Retinal pigment epithelial cell (primary cell): ENCODE measurements at regions not wholly inside any gene's neighbourhood (a gene's known extent, or its start where the extent isn't known, plus 50 kb on each side); places are given as distances from the start of the nearest gene placed in this dataset.

Source experiments
- DNase-seq: peaks from one replicate; pipeline ENCODE4 v3.0.0-alpha.2; 2010; ENCODE audit warnings: low read depth
- H3K4me3 ChIP-seq: 2 replicates; pipeline ENCODE4 v1.5.1; 2011; ENCODE audit warnings: mild to moderate bottlenecking, low read length, control low read depth, moderate library complexity
- TF ChIP-seq, protein P1 (sequence below): conservative IDR thresholded peaks from 2 replicates; pipeline ENCODE4 v1.5.1; 2011; ENCODE audit warnings: low read depth, low read length, control low read depth, inconsistent platforms

DNA sequence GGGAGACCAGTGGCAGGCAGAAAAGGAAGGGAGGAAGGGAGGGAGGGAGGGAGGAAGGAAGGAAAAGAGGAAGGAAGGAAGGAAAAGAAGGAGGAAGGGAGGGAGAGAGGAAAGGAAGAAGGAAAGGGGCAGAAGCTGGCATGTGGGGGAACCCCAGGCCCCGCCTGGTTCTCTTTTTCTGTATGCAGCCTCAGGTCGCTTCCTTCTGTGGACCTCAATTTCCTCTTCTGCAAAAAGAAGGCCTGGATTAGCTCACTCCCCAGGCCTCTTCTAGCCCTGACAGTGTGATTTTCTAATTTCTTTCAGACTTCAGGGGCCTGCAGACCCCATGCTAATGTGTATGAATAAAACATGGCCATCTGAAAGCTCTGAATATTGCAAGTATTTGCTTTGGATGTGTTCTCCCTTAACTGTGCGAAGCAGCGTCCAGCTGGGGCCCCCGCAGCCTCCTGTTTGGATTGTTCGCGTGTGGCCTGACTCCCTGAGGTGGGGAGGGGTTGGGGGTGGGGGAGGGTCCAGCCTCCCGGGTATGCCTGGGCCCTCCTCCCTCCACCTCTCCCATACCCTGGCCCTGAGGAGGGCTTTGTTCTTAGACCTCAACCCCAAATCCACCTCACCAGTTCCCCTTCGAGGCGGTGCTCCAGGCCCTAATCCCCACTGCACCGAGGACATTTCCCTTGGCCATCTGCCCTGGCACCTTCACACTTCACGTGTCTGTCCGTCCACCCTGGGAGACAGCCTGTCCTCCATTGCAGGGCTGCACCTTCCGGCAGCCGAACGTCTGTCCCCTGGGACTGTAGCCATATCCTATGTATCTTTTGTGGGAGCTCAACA, 199.9 kb upstream of the ATP6AP2 start:
- no peak overlapping the region for H3K4me3 ChIP-seq
- no peak for DNase-seq
- TF ChIP-seq, protein P1, sequence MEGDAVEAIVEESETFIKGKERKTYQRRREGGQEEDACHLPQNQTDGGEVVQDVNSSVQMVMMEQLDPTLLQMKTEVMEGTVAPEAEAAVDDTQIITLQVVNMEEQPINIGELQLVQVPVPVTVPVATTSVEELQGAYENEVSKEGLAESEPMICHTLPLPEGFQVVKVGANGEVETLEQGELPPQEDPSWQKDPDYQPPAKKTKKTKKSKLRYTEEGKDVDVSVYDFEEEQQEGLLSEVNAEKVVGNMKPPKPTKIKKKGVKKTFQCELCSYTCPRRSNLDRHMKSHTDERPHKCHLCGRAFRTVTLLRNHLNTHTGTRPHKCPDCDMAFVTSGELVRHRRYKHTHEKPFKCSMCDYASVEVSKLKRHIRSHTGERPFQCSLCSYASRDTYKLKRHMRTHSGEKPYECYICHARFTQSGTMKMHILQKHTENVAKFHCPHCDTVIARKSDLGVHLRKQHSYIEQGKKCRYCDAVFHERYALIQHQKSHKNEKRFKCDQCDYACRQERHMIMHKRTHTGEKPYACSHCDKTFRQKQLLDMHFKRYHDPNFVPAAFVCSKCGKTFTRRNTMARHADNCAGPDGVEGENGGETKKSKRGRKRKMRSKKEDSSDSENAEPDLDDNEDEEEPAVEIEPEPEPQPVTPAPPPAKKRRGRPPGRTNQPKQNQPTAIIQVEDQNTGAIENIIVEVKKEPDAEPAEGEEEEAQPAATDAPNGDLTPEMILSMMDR: no peak

DNA sequence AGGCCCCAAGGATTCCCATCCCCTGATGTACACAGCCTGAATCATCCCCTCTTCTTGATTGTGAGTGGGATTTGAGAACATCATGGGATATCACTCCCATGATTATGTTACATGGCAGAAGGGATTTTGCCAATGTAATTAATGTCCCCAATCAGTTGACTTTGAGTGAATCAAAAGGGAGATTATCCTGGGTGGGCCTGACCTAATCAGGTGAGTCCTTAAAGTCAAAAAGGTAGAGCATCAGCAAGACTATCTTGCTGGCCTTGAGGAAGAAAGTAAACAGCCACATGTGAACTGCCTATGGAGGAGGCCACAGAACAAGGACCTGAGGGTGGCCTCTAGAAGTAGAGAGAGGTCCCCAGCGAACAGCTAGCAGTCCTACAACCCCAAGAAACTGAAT, 203.1 kb upstream of the ATP6AP2 start:
- DNase-seq: no peak
- no peak overlapping the region for H3K4me3 ChIP-seq
- TF ChIP-seq, protein P1: no peak

DNA sequence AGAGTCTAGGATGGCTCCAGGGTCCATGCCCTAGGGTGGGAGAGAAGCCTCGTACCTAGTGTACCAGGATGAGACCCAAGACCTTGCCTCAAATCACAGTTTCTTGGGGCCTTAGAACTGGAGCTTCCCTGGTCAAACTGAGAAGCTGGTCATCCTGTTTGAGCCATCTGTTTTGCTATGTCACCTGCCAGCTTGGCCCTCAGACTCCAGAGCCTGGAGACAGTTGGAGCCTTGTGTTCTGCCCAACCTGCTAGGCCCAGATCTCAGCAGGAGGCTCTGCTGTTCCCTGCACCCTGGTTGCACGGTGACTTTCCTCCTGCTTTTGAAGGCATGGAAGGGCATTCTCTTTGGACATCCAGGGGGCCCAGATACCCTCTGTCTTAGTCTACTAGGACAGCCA, 206.3 kb upstream of the ATP6AP2 start:
- no peak overlapping the region for H3K4me3 ChIP-seq
- DNase-seq: no peak
- TF ChIP-seq, protein P1: no peak

DNA sequence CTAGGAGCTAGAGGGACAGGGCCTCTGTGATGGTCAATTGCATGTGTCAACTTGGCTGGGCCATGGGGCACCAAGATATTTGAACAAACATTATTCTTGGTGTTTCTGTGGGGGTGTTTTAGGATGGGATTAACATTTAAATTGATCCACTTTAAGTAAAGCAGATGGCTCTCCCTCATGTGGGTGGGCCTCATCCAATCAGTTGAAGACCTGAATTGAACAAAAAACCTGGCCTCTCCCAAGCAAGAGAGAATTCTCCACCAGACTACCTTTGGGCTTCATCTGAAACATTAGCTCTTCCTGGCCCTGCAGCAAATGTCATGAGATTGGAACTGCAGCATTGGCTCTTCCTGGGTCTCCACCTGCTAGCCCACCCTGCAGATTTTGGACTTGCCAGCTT, 207.1 kb upstream of the ATP6AP2 start:
- no peak for DNase-seq
- no peak overlapping the region for H3K4me3 ChIP-seq
- TF ChIP-seq, protein P1: no peak

DNA sequence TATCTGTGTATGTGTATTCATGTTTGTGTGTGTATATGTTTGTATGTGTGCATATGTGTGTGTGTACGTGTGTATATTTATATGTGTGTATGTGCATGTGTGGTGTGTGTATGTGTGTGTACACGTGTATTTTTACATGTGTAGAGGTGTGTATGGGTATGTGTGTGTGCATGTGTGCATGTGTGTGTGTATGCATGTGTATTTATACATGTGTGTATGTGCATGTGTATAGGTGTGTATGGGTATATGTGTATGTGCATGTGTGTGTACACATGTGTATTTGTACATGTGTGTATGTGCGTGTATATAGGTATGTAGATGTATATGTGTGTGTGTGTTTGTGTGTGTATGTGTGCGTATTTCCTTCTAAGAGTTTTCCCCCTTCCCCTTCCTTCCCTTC, 207.7 kb upstream of the ATP6AP2 start:
- DNase-seq: no peak
- H3K4me3 ChIP-seq: no peak overlapping the region
- TF ChIP-seq, protein P1: no peak

DNA sequence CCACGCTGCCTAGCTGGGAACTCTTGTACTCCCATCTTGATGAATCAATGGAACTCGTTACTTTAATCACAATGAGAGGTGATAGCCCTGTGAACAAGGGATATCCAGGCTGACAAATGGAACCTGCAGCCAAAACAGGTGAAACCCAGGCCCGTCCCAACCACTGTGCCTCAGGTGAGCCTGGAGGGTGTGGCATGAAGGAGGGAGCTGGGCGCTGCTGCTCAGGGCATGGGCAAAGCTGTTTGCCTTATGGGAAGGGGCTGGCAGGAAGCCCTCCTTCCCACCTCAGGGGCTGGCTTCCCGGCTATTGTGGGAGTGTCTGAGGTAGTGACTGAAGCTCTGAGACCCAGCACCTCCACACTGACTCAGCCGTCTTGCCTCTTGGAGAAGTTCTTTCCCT, 209.4 kb upstream of the ATP6AP2 start:
- DNase-seq: no peak
- TF ChIP-seq, protein P1: no peak
- no peak overlapping the region for H3K4me3 ChIP-seq

DNA sequence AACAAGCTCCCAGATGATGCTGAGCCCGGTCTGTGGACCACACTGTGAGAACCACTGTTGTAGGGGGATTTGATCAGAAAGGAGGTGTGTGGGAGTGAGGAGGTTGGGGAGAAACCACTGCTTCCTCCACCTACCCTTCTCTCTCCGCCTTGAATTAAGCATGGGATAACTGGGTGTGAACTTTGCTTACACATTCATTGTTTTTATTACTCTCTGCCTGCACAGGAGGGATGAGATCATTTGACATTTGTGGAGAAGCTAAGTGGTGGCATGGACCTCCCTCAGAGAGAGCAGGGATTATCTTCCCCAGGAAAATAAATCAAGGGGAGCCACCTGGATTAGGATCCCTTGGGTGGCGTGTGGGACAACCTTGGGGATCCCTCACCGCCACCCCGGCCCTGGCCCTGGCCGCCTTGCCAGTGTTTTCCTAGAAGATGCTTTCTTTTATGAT, 212.1 kb upstream of the ATP6AP2 start:
- no peak for DNase-seq
- H3K4me3 ChIP-seq: no peak overlapping the region
- TF ChIP-seq, protein P1: no peak
